Upper lobe of left lung (tissue), 6 donors: ENCODE measurements at regions not wholly inside any gene's neighbourhood (a gene's known extent, or its start where the extent isn't known, plus 50 kb on each side); places are given as distances from the start of the nearest gene placed in this dataset.

Experiments used
- ATAC-seq, 2 donors: fragments of 200-7000 bp; cut with Tn5 transposase; one replicate each; pipeline ENCODE4 v1.9.1; 2022; ENCODE audit warnings: mild to moderate bottlenecking in 2 of 2, moderate library complexity in 2 of 2; ENCODE audit not compliant: low FRiP score in 2 of 2
- DNase-seq, 2 donors: peaks; one replicate each; pipeline ENCODE4 v3.0.0-alpha.2; 2019 to 2020
- H3K27ac ChIP-seq, 4 donors: fragments of 200-600 bp; sonication (generic); one replicate each; pipeline ENCODE4 v1.5.1; 2016 to 2019
- H3K27me3 ChIP-seq, 4 donors: fragments of 200-600 bp; sonication (generic); one replicate each; pipeline ENCODE4 v1.5.1; 2017 to 2019
- H3K36me3 ChIP-seq, 4 donors: fragments of 200-600 bp; sonication (generic); one replicate each; pipeline ENCODE4 v1.5.1; 2016 to 2019
- H3K4me1 ChIP-seq, 4 donors: fragments of 200-600 bp; sonication (generic); one replicate each; pipeline ENCODE4 v1.5.1; 2018 to 2019
- H3K4me3 ChIP-seq, 4 donors: fragments of 200-600 bp; sonication (generic); one replicate each; pipeline ENCODE4 v1.5.1; 2017 to 2019; ENCODE audit warnings: mild to moderate bottlenecking in 2 of 4, moderate library complexity in 1 of 4
- H3K9me3 ChIP-seq, 4 donors: fragments of 200-600 bp; sonication (generic); one replicate each; pipeline ENCODE4 v1.5.1; 2018 to 2019
- EP300 ChIP-seq, 4 donors: sonication (generic); formaldehyde crosslinking; IDR thresholded peaks; one replicate each; pipeline ENCODE4 v1.5.1; 2017; ENCODE audit warnings: antibody characterized with exemption in 4 of 4, control low read depth in 2 of 4
- POLR2A ChIP-seq, 4 donors: fragments of 450-650 bp; IDR thresholded peaks; one replicate each; pipeline ENCODE4 v1.5.1; 2016 to 2017; ENCODE audit warnings: antibody characterized with exemption in 4 of 4, mild to moderate bottlenecking in 2 of 4
- POLR2AphosphoS5 ChIP-seq, 2 donors: sonication (generic); formaldehyde crosslinking; IDR thresholded peaks; one replicate each; pipeline ENCODE4 v1.5.1; 2017; ENCODE audit warnings: antibody characterized with exemption in 2 of 2
- WGBS, 2 donors: methylation state at CpG; one replicate each; pipeline ENCODE4 v1.1.5; 2017 to 2018; 5-methylcytosine and 5-hydroxymethylcytosine counted together
- TF ChIP-seq, protein P1 (sequence below), 6 experiments: fragments of 450-650 bp in 4 of 6; fragments of 200-600 bp in 2 of 6; sonication (generic) in 2 of 6; IDR thresholded peaks; one replicate each; pipeline ENCODE4 v1.5.1; 2016 to 2019; ENCODE audit warnings: antibody characterized with exemption in 6 of 6
- donor health status: DM: no; HTN: no; CAD: no; lungs with moderate emphysema.
- donor health status: DM: no; HTN: yes; CAD: no; lungs with severe emphysema.

DNA sequence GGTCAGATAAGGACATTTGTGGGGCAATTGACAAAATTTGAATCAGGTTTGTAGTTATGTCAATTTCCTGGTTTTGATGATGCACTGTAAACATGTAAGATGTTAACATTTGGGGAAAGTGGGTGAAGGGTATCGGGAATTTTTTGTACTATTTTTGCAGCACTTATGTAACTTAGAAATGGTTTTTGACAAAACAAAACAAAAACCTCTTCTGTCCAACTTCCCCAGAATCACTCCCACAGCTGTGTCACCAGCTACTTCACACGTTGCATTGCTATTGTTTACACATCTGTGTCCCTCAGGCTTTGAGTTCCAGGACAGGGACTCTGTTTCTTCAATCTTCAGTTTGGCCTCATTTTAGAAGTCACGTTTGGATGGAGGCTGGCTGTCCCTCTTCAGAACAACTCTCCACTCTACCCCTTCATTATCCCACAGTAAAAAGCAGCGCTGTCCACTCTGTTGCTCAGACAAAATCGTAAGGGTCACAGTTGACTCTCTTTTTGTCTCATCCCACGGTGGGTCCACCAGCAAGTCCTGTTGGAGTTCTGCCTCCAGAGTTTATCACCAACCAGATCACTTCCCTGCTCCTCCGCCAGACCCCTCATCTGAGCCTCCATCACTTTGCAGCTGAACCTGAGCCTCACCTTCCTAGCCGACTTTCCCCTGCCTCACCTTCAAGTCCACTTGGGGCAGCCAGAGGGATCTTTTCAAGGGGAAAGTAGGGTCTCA is 63.2 kb downstream of the NENF start:
- ATAC-seq = peak in 1 of 2 donors; percentile 41
- 57 to 67% methylated on average over 8 of the region's 8 CpGs for WGBS, 2 donors
- TF ChIP-seq, protein P1, sequence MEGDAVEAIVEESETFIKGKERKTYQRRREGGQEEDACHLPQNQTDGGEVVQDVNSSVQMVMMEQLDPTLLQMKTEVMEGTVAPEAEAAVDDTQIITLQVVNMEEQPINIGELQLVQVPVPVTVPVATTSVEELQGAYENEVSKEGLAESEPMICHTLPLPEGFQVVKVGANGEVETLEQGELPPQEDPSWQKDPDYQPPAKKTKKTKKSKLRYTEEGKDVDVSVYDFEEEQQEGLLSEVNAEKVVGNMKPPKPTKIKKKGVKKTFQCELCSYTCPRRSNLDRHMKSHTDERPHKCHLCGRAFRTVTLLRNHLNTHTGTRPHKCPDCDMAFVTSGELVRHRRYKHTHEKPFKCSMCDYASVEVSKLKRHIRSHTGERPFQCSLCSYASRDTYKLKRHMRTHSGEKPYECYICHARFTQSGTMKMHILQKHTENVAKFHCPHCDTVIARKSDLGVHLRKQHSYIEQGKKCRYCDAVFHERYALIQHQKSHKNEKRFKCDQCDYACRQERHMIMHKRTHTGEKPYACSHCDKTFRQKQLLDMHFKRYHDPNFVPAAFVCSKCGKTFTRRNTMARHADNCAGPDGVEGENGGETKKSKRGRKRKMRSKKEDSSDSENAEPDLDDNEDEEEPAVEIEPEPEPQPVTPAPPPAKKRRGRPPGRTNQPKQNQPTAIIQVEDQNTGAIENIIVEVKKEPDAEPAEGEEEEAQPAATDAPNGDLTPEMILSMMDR (IDR thresholded peaks at IDR 0.05) = no peak
- no peak for TF ChIP-seq EP300 (IDR thresholded peaks at IDR 0.05)
- no peak for TF ChIP-seq POLR2AphosphoS5 (IDR thresholded peaks at IDR 0.05)
- no peak for TF ChIP-seq POLR2A (IDR thresholded peaks at IDR 0.05)
- Histone ChIP-seq H3K4me3 (no peak overlapping the region), H3K27me3 (no peaks in the 10 kb centered on the region), H3K36me3 (no peaks in the 10 kb centered on the region), H3K27ac (no peak overlapping the region), H3K9me3 (no peaks in the 10 kb centered on the region), H3K4me1 (peaks cover 0 to 12% (median 3%) of the 10 kb centered on the region in 4 donors)
- DNase-seq = no peak

DNA sequence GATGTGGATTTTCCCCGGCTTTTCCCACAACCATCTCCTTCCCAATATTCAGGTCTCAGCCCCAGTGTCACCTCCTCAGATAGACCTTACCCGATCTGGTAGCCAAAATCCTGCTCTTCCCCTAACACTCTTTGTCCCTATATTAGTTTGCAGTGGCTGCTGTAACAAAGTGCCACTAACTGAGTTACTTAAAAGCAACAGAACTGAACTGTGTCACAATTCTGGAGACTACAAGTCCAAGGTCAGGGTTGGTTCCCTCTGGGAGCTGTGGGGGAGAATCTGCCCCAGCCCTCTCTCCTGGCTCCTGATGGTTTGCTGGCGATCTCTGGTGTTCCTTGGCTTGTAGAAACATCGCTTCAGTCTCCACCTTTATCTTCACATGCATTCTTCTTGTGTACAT is 64.0 kb downstream of the NENF start:
- Histone ChIP-seq H3K4me3 (no peak overlapping the region), H3K27ac (no peak overlapping the region), H3K36me3 (no peaks in the 10 kb centered on the region), H3K9me3 (no peaks in the 10 kb centered on the region), H3K27me3 (no peaks in the 10 kb centered on the region), H3K4me1 (peaks cover 0 to 12% (median 3%) of the 10 kb centered on the region in 4 donors)
- WGBS, 2 donors = 85 to 94% methylated on average over 4 of the region's 4 CpGs
- no peak for ATAC-seq
- TF ChIP-seq, protein P1 (IDR thresholded peaks at IDR 0.05) = no peak
- TF ChIP-seq POLR2A (IDR thresholded peaks at IDR 0.05) (no peak), POLR2AphosphoS5 (IDR thresholded peaks at IDR 0.05) (no peak), EP300 (IDR thresholded peaks at IDR 0.05) (no peak)
- DNase-seq = no peak

DNA sequence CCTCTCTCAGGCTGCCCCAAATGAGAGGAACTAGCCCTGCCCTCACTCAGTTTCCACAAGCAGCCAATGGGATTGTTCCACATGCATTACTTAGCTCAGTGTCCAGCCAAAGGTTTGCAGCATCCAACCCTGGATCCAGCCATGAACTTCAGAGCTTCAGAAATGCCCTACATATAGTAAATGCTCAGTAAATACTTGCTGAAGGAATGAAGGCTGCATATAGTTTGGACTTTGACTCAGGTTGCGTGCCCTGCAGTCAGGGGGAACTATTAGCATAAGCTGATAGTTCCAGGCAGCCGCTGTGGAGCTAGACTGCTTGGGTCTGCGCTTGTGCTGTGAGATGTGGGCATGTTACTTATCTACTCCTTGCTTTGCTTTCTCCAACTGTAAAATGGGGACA is 64.8 kb downstream of the NENF start:
- Histone ChIP-seq H3K4me3 (no peak overlapping the region), H3K36me3 (no peaks in the 10 kb centered on the region), H3K27ac (no peak overlapping the region), H3K9me3 (no peaks in the 10 kb centered on the region), H3K27me3 (no peaks in the 10 kb centered on the region), H3K4me1 (peaks cover 0 to 12% (median 3%) of the 10 kb centered on the region in 4 donors)
- no peak for TF ChIP-seq POLR2AphosphoS5 (IDR thresholded peaks at IDR 0.05)
- TF ChIP-seq, protein P1 (IDR thresholded peaks at IDR 0.05) = no peak
- TF ChIP-seq EP300 (IDR thresholded peaks at IDR 0.05) = no peak
- TF ChIP-seq POLR2A (IDR thresholded peaks at IDR 0.05) = no peak
- ATAC-seq (no peak), DNase-seq (no peak)
- 93 to 96% methylated on average over 3 of the region's 3 CpGs for WGBS, 2 donors

DNA sequence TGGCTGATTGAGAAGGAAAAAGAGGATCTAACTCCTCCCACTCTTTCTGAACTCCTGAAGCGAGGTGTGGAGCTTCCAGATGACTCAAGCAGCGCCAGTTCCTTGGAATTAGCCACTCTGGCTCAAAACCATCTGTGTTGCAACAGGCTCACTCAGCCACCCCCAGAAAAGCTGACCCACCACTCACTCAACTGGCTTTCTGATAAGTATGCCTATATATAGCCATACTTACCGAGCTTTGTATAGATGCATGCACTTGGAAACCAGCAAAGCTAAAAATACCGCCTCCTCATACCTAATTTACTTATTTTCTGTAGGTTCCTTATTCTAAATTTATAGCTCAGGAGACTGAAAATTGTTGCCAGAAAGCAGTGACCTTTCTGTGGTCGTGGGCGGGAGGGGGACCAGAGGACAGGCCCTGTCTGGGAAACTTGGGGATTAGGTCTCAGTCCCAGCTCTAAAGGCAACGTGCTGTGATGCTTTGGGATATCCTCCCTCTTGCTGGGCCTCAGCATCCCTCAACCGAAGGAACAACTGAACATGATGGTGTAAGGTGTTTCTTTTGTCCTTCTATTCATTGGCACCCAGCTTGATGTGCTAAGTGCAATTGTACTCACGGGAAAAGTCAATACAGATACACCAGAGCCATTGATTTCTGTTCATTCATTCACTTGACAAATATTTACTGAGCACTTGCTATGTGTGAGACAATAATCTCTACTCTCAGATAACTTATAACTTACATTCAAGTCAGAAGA is 65.7 kb downstream of the NENF start:
- Histone ChIP-seq H3K4me3 (no peak overlapping the region), H3K27me3 (no peaks in the 10 kb centered on the region), H3K36me3 (no peaks in the 10 kb centered on the region), H3K27ac (no peak overlapping the region), H3K9me3 (no peaks in the 10 kb centered on the region), H3K4me1 (peaks cover 0 to 12% (median 3%) of the 10 kb centered on the region in 4 donors)
- TF ChIP-seq POLR2A (IDR thresholded peaks at IDR 0.05) (no peak), EP300 (IDR thresholded peaks at IDR 0.05) (no peak), POLR2AphosphoS5 (IDR thresholded peaks at IDR 0.05) (peak in 1 of 2 donors; percentile 18)
- peak in 1 of 2 donors; percentile 79 for DNase-seq
- 54 to 67% methylated on average over 9 of the region's 9 CpGs for WGBS, 2 donors
- peak; percentile 23 to 37 for ATAC-seq

DNA sequence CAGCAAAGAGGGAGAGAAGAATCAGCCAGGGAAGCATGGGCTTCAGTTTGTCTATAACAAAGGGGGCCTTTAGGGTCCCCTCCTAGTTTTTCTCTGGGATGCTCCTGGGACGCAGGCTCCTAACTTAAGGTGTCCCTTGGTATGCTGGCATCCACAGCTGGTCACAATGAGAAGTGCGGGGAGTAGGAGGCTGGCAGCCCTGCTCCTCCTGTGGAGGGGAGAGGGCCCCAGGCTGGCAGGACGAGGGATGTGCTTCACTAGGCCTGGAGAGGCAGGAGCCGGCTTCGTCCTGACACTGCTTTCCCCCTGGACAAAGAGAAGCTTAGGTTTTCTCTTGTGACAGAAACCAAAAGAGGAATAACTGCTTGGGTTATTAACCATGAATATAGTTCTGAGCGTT is 67.6 kb downstream of the NENF start:
- 92 to 98% methylated on average over 6 of the region's 6 CpGs for WGBS, 2 donors
- no peak overlapping the region for H3K4me3 ChIP-seq
- no peaks in the 10 kb centered on the region for H3K27me3 ChIP-seq
- no peak for DNase-seq
- no peaks in the 10 kb centered on the region for H3K9me3 ChIP-seq
- peaks cover 0 to 12% (median 3%) of the 10 kb centered on the region in 4 donors for H3K4me1 ChIP-seq
- TF ChIP-seq POLR2A (IDR thresholded peaks at IDR 0.05) (no peak), POLR2AphosphoS5 (IDR thresholded peaks at IDR 0.05) (no peak), EP300 (IDR thresholded peaks at IDR 0.05) (no peak)
- ATAC-seq = no peak
- H3K36me3 ChIP-seq = no peaks in the 10 kb centered on the region
- no peak overlapping the region for H3K27ac ChIP-seq
